Esophagus (tissue), 2 donors: ENCODE measurements at regions not wholly inside any gene's neighbourhood (a gene's known extent, or its start where the extent isn't known, plus 50 kb on each side); places are given as distances from the start of the nearest gene placed in this dataset.

Source experiments
- H3K27ac ChIP-seq, 2 donors: one replicate each; pipeline ENCODE4 v1.5.1; 2013; ENCODE audit warnings: low read depth in 2 of 2, mild to moderate bottlenecking in 2 of 2, inconsistent platforms in 1 of 2, low read length in 1 of 2, moderate library complexity in 1 of 2
- H3K27me3 ChIP-seq, 2 donors: one replicate each; pipeline ENCODE4 v1.6.1; 2013; ENCODE audit warnings: low read length in 2 of 2, control low read depth in 1 of 2, mild to moderate bottlenecking in 1 of 2; ENCODE audit not compliant: insufficient read depth in 2 of 2, control insufficient read depth in 1 of 2
- H3K36me3 ChIP-seq, 2 donors: one replicate each; pipeline ENCODE4 v1.6.1; 2013; ENCODE audit warnings: low read length in 1 of 2; ENCODE audit not compliant: control insufficient read depth in 2 of 2, insufficient read depth in 2 of 2
- H3K4me1 ChIP-seq, 2 donors: one replicate each; pipeline ENCODE4 v1.6.1; 2013; ENCODE audit warnings: low read length in 1 of 2; ENCODE audit not compliant: control insufficient read depth in 2 of 2, insufficient read depth in 2 of 2
- H3K4me3 ChIP-seq, 2 donors: one replicate each; pipeline ENCODE4 v1.5.1; 2013; ENCODE audit warnings: low read length in 2 of 2, mild to moderate bottlenecking in 2 of 2, low read depth in 1 of 2, moderate library complexity in 1 of 2
- H3K9me3 ChIP-seq, 2 donors: one replicate each; pipeline ENCODE4 v1.6.1; 2013; ENCODE audit warnings: mild to moderate bottlenecking in 2 of 2, low read depth in 1 of 2, low read length in 1 of 2, moderate library complexity in 1 of 2; ENCODE audit not compliant: control insufficient read depth in 2 of 2, insufficient read depth in 1 of 2
- WGBS, 2 donors: extraction: QIAGEN DNeasy Blood & Tissue Kit; methylation state at CpG; one replicate each; pipeline ENCODE4 v1.1.7; 2013; 5-methylcytosine and 5-hydroxymethylcytosine counted together
- donor health status: healthy with polysubstance abuse.
- donor health status: Bipolar disorder and iron deficiency.

DNA sequence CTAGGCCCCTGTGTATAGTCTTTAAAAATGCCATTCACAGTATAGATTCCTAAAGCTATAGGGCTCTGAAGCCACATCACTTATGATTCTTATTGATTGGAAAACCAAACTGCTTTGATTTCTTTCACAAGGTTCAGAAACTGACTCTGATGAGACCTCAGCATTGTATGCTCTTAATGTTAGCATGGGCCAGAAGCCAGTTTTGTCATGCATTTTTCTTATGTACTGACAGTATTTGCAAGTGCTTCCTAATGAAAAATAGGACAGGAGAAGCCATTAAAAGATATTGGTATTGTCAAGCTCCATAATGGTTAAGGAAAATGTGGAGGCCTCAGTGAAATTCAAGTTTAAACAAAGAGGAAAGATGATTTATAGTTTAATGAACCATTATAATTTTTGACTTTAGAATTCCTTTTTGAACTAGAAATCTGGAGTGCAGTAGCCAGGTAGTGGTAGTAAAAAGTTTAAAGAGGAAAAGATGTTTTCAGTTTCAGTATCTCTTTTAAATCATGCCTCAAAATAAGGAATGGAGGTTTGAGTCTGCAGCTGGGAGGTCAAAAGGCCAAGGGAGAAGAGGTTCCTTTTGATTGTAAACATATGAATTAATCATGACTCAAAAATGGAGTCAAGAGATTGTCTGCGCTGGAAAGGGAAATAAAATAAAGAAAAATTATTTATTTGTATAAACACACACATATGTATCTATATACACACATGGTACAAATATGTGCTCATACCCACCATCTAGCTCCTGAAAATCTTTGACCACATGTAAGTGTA, 388.1 kb upstream of the PRICKLE1 start:
- 50 to 89% methylated on average over 1 of the region's 1 CpG for WGBS, 2 donors

DNA sequence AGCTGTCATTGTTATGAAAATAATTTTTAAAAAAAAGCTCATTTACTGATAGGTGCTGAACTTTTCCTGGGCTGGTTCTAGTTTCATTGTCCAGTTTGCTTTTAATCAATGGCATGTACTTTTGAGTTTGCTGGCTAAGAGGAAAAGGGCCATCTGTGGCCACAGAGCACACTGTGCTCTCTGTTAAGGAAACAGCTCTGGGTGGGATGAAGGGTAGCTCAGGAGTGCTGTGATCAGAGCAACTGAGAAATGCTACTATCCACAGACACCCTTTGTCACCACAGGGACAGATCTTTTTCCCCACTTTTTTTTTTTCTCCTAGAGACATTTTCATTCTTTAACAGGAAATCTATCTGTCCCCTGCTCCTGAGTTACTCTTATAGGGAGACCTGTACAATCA, 387.1 kb upstream of the PRICKLE1 start:
- Histone ChIP-seq H3K27ac (no peak overlapping the region), H3K4me3 (no peak overlapping the region)

More for the DNA sequence above, 388.1 kb upstream of the PRICKLE1 start:
- Histone ChIP-seq H3K27me3 (no peaks in the 10 kb centered on the region), H3K27ac (no peak overlapping the region), H3K4me1 (no peaks in the 10 kb centered on the region), H3K4me3 (no peak overlapping the region), H3K36me3 (no peaks in the 10 kb centered on the region), H3K9me3 (no peaks in the 10 kb centered on the region)

DNA sequence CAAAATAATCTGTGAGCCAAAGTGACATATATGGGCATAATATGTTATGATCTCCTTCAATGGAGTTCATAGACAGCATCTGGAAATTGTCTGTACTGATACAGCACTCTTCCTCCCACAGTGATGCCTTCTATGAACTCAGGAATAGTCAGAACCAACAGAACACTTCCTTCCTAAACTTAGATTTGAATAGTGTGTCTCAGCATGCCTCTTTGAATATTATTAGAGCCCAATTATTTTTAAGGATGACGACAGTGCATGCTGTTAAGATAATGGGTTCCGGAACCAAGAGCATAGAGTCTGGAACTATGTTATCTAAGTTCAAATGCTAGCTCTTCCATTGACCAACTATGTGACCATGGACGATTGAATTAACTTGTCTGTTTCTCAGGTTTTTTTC, 386.6 kb upstream of the PRICKLE1 start:
- Histone ChIP-seq H3K36me3 (no peaks in the 10 kb centered on the region), H3K4me1 (no peaks in the 10 kb centered on the region), H3K9me3 (no peaks in the 10 kb centered on the region), H3K4me3 (no peak overlapping the region), H3K27me3 (no peaks in the 10 kb centered on the region), H3K27ac (no peak overlapping the region)
- 89 to 93% methylated on average over 3 of the region's 3 CpGs for WGBS, 2 donors

More for the DNA sequence above, 387.1 kb upstream of the PRICKLE1 start:
- Histone ChIP-seq H3K9me3 (no peaks in the 10 kb centered on the region), H3K36me3 (no peaks in the 10 kb centered on the region), H3K27me3 (no peaks in the 10 kb centered on the region), H3K4me1 (no peaks in the 10 kb centered on the region)

DNA sequence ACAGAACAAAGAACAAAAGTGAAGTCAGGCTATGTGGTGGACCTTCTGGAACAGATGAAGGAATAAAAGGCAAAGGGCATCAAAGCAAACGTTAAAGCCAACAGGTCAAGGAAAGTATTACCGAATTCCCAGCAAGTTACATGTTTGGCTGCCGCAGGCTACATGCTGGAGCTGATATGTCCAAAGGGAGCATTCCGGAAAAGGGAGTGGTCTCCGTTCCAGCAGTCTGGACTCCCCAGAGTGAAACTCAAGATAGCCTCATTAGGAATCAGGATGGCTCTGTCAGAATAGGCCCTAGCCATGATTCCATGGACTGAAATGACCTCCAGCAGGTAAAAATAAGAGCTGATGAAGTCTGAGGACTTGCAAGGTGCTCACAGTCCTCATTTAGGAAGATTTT, 379.8 kb upstream of the PRICKLE1 start:
- 72 to 76% methylated on average over 5 of the region's 5 CpGs for WGBS, 2 donors
- H3K27me3 ChIP-seq = no peaks in the 10 kb centered on the region
- H3K27ac ChIP-seq = no peak overlapping the region
- H3K36me3 ChIP-seq = no peaks in the 10 kb centered on the region
- H3K4me3 ChIP-seq = no peak overlapping the region
- H3K4me1 ChIP-seq = no peaks in the 10 kb centered on the region
- H3K9me3 ChIP-seq = no peaks in the 10 kb centered on the region

DNA sequence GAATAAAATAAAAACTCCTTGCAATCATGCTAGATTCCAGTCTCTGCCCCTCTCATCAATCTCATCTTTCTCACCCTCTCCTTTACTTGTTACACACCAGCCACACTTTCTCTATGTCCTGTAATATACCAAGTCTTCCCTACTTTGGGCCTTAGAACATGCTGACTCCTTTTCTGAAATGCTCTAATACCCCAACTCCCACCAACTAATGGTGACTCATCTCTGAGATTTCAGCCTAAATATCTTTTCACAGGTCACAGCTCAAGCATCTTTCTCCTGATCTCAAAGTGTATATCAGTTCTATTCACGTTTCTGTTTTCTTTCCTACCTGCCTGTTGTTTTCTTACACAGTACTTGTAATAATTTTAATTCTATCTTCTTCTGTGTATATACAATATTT, 378.9 kb upstream of the PRICKLE1 start:
- H3K27me3 ChIP-seq = no peaks in the 10 kb centered on the region
- 70 to 73% methylated on average over 1 of the region's 1 CpG for WGBS, 2 donors
- no peaks in the 10 kb centered on the region for H3K9me3 ChIP-seq
- no peaks in the 10 kb centered on the region for H3K4me1 ChIP-seq
- no peak overlapping the region for H3K4me3 ChIP-seq
- H3K36me3 ChIP-seq = no peaks in the 10 kb centered on the region
- no peak overlapping the region for H3K27ac ChIP-seq

DNA sequence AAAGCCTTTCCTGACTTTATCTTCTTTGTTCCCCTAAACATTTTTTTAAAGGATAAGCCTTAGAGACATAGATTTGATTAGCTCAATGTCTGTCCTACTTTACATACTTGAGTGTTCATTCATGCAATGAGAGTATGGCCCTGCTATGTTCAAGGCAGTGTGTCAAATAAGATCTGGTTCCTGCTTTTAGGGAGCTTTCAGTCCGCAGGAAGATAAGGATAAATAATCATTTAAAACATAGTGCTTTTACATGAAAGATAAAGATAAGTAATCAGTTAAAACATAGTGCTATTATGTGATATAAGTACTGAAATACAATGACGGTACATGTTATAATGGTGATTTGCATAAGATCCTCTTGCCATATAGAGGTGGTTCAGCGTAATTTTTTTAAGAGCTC, 378.3 kb upstream of the PRICKLE1 start:
- H3K4me1 ChIP-seq = no peaks in the 10 kb centered on the region
- no peaks in the 10 kb centered on the region for H3K27me3 ChIP-seq
- WGBS, 2 donors = 83 to 86% methylated on average over 3 of the region's 3 CpGs
- H3K36me3 ChIP-seq = no peaks in the 10 kb centered on the region
- no peaks in the 10 kb centered on the region for H3K9me3 ChIP-seq
- H3K27ac ChIP-seq = no peak overlapping the region
- H3K4me3 ChIP-seq = no peak overlapping the region

DNA sequence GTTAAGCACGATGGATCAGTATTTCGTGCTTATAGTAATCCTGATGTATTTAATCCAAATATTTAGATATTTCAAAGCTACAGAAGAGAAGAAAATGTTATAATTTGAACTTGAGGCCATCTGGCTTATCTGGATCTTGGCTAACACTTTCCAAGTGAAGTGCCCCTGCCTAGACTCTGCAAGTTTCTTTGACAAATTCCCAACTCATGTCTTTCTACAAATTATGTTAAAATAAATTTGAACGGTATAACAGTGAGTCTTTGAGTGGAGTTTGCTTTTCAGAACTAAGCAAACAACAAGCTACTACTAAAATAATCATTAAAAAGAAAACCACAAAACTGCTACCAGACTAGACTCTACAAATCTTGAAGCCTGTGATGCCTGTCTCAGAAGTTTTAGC, 374.4 kb upstream of the PRICKLE1 start:
- H3K36me3 ChIP-seq = no peaks in the 10 kb centered on the region
- H3K9me3 ChIP-seq = no peaks in the 10 kb centered on the region
- H3K4me3 ChIP-seq = no peak overlapping the region
- WGBS, 2 donors = 63 to 65% methylated on average over 3 of the region's 3 CpGs
- H3K4me1 ChIP-seq = no peaks in the 10 kb centered on the region
- no peaks in the 10 kb centered on the region for H3K27me3 ChIP-seq
- H3K27ac ChIP-seq = no peak overlapping the region

DNA sequence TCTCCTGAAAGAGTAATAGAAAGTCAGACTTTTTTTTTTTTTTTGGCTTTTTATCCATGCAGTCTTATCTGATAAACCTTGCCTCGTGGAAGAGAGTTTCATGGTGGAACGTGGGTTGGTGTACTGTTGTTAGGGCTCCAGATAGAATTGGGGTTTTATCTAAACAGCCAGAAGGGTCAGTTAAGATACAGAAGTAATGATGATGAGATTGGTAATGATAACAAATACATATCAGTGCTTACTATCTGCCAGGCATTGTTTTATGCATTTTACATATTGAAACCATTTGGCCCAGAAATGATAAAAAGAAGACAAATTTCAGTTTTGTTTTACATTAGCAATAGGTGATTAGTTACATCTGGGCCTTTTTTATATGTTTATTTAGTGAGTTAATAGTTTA, 372.8 kb upstream of the PRICKLE1 start:
- WGBS, 2 donors = 70 to 83% methylated on average over 2 of the region's 2 CpGs
- Histone ChIP-seq H3K4me1 (no peaks in the 10 kb centered on the region), H3K27ac (no peak overlapping the region), H3K36me3 (no peaks in the 10 kb centered on the region), H3K27me3 (no peaks in the 10 kb centered on the region), H3K9me3 (no peaks in the 10 kb centered on the region), H3K4me3 (no peak overlapping the region)

DNA sequence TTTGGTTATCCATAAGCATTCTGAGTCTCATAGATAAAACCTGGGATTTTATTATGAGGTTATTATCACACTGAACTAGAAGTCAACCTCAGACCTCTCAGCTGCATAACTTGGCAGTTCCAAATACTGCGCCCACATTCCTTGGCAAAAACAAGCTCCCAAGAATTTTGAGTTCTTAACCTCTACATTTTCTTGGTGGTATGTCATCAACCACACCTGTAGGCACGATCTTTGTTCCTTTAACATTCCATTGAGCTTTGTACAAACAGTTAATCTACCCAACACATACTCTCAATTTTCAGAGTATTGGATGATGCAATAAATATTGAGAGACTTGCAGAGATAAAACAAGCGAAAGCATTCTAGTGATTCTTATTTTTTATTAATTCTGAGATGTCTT, 371.8 kb upstream of the PRICKLE1 start:
- 47 to 54% methylated on average over 3 of the region's 3 CpGs for WGBS, 2 donors
- no peak overlapping the region for H3K27ac ChIP-seq

DNA sequence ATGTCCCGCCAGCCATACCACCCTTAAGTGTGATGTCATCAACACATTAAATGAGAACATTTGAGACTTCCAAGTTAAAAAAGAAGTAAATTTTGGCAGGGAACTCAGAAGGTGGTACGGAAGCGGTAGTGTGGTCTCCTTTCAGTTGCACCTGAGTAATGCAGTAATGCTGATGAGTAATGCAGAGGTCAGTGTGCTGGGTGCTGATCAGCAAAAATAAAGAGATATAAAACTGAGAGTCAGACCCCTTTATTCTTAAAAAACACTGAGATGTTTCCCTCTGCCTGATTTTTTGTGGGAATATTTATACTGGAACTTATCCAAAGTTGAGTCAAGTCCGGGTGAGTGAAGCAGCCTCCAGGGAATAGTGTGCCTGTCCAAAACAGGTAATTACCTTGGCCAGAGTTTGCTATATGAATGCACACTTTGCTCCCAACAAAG, 370.6 kb upstream of the PRICKLE1 start:
- Histone ChIP-seq H3K4me3 (no peak overlapping the region), H3K27me3 (no peaks in the 10 kb centered on the region), H3K9me3 (no peaks in the 10 kb centered on the region), H3K36me3 (no peaks in the 10 kb centered on the region), H3K27ac (no peak overlapping the region), H3K4me1 (no peaks in the 10 kb centered on the region)
- 52 to 67% methylated on average over 4 of the region's 4 CpGs for WGBS, 2 donors

More for the DNA sequence above, 371.8 kb upstream of the PRICKLE1 start:
- H3K4me1 ChIP-seq = no peaks in the 10 kb centered on the region
- no peaks in the 10 kb centered on the region for H3K27me3 ChIP-seq
- H3K9me3 ChIP-seq = no peaks in the 10 kb centered on the region
- no peak overlapping the region for H3K4me3 ChIP-seq
- no peaks in the 10 kb centered on the region for H3K36me3 ChIP-seq
